GM18517 (cell line): ENCODE measurements at regions not wholly inside any gene's neighbourhood (a gene's known extent, or its start where the extent isn't known, plus 50 kb on each side); places are given as distances from the start of the nearest gene placed in this dataset.
"Not testable (repeated sequence)": the region's sequence is repeated elsewhere in the genome, so short reads cannot be mapped to it uniquely, and the experiment has no call there.

Experiments used
- ATAC-seq: cut with Tn5 transposase; IDR thresholded peaks from one replicate; pipeline ENCODE4 v1.9.1; 2021; ENCODE audit warnings: mild to moderate bottlenecking, moderate library complexity; ENCODE audit not compliant: unreplicated experiment

DNA sequence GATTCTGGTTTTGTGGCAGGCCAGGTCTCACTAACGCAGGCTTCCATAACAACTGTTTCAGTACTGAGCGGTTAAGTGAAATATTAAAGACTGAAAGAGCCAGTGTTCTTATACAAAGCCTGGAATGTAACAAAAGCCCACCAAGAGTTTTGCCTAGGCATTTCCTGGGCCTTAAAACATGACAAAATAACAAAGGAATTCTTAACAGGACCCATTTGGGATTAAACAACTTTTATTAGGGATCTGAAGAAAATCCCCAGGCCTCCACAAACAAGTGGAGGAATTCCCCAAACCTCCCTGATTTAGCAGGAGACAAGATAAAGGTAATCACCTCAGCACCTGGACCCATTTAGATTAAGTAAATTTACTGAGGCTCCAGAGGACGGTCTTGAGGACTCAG, 799.7 kb upstream of the SPRY2 start:
- ATAC-seq, result no peak

DNA sequence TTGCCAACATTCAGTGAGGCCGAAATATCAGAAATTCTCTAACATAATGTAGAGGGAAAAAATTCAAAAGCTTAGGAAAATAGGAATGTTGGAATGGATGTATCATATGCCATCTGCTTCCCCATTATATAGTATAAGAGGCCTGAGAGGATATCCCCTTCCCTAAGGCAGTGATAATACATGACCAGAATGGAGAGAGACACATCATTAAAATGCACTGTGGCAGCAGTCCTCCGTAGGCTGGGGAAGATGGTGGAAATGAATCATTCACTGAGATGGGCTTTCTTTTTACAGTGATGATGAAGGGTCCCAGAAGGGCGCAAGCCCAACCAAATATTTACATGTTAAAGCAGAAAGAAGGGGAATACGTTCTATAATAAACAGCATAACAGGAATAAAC, 799.1 kb upstream of the SPRY2 start:
- ATAC-seq, result no peak

DNA sequence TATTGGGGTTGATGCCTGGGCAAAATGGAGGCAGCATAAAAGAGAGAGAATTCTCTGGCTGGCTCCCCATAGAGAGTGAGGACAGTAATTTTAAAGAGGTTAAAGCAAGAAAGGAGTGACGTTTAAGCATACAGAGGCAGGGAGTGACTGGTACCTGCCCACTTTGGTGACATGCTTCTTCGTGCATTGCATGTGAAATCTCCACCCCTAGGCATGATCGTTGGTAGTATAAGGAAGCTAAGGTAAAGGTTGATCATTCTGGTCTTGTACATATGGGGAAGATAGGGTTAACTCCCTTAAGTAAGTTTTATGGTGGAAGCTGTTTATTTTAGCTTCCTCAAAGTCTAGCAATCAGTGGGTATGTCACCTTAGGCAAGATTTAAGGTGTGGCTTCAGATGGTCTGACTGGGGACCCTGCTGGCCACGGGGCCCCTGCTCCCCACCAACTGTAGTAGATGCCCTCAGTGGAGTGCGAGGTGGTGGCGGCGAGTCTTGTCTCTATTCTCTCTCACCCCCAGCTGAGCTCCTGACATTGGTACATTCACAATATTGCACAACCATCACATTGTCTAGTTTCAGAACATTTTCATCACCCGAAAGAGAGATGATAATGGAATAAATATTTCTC, 797.5 kb upstream of the SPRY2 start:
- no peak for ATAC-seq

DNA sequence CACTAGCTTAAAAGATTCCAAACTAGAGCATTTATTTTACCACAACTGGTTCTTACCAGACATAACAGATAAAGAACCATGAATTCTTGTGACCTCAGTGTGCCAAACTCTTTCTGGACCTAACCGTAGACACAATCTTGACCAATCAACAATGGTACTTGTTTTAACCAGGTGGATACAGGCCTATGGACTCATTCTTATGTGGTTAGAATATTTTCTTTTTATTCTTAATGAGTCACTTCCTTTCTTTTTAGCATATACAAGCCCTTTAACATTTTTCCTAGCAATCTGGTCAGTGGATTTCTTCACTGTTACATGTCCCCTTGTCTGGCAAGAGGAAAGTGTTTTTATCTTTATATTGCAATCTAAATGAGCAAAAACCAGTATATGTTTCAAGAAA, 792.1 kb upstream of the SPRY2 start:
- no peak for ATAC-seq

DNA sequence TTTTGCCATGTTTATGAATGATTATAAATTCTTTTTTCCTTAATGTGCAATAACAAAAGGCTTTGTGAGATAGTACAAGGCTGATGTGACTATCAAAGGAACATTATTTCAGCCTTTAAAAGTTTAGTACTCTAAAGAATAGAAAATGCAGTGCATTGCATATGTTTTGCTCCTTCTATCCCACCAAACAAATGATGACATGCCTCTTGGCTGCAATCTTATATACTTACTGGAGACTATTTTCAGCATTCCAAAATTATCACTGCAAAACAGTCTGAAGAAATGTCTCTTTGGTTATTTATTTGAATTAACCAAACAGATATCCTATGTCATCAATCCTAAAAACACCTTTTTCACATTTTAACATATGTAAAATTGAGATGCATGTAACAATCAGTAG, 776.5 kb upstream of the SPRY2 start:
- ATAC-seq, result no peak

DNA sequence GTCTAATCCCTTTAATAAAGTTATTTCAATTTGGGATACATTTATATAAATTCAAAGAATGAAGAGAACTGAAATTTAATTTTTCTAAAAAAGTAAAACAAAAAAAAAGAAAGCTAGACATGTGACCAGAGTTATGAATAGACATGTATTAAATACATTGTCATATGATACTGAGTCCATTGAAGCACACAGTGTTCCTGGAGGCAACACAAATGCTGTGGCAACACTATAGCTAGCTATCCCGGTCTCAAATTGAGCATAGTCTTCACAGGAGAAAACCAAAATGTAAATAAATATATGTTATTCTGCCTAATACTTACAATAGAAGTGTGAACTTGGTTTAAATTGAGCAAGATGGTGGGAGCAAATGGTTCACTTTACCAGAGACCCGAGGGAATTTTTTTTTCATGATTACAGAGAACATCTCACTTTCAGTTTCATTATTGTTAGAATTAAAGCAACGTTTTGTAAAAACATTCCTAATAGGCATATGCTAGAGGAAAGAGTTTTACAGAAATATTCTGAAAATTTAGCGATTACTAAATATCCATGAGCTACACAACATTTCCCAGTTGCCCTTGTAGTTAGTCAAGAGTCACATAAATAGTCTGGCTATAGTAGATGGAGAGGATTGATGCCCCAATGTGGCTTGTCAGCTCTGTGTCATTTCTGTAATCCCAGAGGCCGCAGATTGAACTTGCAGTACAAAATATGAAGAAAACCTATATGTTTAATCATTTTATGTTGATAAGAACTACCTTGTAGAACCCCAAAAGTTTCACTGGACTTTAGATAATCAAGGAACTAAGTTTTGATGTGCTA, 775.7 kb upstream of the SPRY2 start:
- ATAC-seq, result no peak

DNA sequence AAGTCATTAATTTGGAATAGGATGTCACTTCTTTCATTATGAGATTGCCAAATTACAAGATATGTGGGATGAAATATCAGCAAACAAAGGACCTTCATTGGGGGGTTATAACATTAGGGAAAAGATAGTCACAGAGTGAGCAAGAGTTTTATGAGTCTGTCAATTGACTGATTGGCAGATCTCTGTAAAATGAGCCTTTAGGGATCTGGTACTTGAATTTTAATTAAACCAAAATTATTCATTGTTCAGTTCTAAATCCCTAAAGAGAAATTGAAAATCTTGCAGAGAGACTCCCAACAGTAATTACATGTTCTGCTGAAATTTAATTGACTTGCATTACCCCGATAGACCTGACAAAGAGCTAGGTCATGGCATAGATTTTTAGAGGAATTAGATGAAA, 768.1 kb upstream of the SPRY2 start:
- no peak for ATAC-seq

DNA sequence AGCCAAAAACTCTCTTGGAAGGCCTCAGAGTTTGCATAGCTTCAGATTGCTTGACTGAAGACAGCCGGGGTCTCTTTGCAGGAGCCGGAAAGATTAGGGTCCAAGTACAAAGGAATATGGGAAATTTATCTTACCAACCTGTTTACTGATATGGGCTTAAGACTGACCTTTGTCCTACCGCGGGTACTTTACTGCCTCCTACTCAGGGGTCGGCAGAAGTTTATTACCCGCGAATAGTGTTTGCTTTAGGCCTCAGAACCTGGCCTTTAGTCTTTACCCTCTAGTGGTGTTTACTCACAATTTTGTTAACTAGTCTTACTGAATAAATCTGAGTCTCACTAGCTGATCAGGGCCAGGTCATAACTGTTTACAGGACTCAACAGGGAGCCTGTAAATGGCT, 765.4 kb upstream of the SPRY2 start:
- no peak for ATAC-seq

DNA sequence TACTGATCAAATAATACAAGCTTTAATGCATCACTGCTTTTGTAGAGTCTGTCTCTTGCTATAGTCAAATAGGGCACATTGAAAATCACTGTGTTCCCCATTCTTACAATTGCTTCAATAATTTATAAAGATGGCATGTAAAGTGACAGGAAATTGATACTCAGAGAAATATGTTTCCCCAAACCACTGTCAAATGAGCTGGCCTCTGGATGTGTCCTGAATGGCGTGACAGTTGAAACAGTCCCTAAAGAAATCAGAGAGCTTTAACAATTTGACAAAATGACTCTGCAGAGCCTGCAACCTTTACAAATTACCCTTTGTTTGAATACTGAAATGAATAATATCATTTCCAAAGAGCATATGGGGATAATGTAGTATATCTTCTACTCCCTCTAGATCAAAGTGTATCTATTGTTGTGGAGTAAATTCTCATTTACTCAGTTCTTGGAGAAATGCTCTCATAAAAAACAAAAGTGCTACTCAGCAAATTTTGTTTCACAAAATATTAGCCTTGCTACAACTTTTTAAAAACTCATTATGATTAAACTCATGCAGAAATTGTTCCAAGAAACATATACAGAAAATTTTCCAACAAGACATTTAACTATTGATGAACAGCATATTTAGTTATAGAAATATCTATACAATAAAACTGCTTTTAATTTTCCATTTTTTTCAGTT, 763.2 kb upstream of the SPRY2 start:
- ATAC-seq, result no peak

DNA sequence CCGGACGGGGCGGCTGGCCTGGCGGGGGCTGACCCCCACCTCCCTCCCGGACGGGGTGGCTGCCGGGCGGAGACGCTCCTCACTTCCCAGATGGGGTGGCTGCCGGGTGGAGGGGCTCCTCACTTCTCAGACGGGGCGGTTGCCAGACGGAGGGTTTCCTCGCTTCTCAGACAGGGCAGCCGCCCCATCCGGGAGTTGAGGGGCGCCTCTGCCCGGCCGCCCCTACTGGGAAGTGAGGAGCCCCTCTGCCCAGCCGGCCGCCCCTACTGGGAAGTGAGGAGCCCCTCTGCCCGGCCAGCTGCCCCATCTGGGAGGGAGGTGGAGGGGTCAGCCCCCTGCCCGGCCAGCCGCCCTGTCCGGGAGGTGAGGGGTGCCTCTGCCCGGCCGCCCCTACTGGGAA, 761.1 kb upstream of the SPRY2 start:
- ATAC-seq, result not testable (repeated sequence)

DNA sequence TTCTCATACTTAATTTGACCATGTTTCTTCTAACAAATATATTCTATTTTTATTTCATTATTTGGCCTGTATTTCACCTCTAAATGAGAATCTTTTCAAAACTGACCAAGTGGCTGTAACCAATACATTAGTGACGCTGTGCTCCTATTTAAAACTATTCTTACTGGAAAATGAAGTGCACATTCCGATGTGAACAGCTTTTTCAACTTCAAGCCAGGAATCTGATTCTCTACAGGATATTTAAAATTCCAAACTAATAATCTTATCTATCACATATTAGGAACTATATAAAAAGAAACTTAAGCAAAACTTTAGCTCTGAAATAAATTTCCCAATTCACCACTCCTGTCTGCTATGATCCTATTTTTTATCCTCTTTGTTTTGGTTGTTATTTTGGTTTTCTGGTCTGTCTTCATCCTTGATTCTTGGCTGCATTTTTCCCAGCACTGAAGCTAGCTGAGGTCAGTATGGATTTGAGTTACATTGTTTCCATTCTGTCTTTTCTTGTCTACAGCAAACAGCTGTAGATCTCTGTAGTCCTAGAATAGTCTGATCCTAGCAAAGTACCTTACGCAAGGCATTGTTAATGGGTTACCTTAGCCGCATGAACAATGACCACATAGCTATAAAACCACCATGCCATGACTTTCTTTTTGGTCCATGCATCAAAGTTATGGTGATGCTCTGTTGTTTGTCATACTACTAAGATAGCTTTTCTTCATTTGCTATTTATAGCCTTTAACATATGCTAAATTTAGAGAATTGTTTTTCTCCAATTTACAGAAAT, 748.6 kb upstream of the SPRY2 start:
- ATAC-seq, result no peak

DNA sequence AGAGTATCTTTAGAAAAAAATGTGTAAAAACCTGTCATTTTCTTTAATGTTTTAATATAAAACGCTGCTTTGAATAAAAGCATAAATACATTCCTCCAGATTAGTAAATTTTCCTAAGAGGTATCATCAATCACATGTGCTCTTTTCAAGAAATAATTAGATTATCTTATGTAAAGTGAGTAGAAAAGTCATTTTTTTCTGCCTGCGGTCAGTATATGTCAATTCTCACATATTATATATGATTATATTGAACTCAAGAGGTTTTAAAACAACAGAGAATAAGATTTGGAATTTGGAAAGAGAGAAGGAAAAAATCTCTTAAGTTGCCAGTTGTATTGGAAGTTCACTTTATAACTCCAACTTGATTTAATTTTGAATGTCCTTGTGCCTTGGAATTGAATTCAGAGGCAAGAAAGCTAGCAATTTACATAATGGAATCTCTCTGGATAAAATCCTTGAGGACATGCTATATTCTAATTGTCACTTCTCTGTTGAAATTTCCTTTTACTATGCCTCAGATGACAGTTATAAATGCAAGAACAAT, 740.1 kb upstream of the SPRY2 start:
- ATAC-seq, result no peak

DNA sequence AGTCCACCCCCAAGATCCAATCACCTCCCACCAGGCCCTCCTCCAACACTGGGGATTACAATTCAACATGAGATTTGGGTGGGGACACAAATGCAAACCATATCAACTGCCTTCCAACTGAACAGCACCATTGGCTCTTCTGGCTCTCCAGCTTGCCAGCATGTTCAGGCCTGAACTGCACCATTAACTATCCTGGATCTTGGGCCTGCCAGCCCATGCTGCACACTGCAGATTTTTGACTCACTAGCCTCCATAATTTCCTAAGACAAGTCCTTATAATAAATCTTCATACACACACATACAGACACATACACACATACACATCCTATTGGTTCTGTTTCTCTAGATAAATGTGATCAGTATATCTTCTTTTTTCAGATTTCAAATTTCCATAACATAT, 737.1 kb upstream of the SPRY2 start:
- no peak for ATAC-seq

DNA sequence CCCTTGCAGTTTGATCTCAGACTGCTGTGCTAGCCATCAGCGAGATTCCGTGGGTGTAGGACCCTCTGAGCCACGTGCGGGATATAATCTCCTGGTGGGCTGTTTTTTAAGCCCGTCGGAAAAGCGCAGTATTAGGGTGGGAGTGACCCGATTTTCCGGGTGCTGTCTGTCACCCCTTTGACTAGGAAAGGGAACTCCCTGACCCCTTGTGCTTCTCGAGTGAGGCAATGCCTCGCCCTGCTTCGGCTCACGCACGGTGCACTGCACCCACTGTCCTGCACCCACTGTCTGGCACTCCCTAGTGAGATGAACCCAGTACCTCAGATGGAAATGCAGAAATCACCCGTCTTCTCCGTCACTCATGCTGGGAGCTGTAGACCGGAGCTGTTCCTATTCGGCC, 728.9 kb upstream of the SPRY2 start:
- not testable (repeated sequence) for ATAC-seq

DNA sequence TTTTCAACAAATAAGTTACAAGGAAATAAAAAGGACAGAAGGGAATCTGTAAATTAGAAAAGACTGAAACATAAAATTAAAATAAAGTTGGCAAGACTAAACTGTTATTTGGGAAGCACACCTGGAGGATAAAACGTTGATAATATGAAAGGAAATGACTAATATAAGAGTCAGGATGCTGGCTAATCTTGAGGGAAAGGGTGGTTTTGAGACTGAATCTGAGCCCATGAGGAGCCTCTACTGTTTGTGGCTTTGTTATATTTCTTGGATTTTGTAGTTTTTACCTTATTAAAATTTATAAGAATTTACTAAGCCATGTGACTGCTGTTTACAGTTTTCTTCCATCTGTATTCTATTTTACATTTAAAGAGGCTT, 718.0 kb upstream of the SPRY2 start:
- no peak for ATAC-seq

DNA sequence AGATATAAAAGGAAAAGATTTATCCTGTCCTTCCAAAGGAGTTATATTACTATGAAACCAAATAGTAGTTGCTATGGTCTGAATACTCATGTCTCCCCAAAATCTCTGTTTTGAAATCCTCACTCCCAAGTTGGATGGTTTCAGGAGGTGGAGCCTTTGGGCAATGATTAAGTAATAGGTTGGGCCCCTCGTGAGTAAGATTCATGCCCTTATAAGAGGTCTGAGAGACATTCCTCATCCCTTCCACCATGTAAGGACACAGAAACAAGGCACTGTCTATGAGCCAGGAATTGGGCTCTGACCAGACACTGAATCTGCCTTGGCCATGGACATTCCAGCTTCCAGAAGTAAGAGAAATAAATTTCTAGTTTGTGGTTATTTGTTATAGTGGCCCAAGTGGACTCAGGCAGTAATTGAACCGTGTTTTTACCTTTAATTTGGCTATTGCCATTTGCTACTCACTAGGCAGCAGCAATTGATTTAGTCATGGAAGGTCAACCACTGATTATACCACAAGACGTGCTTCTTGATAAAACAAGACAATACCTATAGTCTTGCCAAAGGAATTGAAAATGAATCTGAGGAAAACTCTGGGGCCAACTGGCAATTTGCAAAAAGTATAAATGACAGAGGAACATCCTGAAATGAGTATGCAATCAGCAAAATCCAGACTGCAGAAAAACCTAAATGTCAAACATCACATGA, 717.4 kb upstream of the SPRY2 start:
- no peak for ATAC-seq

DNA sequence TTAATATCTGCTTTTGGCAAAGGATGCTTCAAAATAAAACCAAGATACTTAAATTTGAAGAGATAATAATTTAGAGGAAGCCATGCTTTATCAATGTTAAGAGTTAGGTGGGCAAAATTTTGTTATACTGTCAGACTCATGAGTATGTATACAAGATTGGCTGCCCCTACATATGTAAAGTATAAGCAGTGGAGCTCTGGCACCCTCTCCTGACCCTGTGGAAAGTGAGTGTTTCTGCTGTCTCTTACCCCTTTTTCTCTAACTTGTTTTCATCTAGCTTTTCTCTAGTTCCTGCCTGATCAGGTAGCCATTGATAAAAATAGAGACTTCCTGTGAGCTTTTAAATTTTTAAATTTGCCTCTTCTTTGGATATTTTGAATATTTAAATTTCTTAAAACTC, 710.9 kb upstream of the SPRY2 start:
- ATAC-seq, result no peak

DNA sequence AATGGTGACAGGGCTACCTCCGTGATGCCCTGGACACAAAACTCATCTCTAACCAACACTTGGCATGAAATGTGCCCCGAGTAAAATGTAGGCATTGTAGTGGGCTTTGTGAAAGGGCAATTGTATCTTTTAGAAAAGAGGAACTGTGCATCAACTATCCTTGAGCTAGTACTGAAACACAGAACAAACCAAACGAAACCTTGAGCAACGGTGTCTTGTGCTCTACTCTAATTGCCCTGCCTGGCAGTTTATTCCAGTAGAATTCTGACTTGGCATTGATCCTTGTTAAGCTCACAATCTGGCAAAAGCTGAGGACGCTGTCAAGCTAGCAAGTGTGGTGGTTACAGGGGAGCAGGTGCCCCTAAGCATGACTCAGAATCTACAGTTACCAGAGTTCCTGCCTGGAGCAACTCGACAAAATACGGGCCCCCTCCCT, 707.1 kb upstream of the SPRY2 start:
- ATAC-seq, result no peak

DNA sequence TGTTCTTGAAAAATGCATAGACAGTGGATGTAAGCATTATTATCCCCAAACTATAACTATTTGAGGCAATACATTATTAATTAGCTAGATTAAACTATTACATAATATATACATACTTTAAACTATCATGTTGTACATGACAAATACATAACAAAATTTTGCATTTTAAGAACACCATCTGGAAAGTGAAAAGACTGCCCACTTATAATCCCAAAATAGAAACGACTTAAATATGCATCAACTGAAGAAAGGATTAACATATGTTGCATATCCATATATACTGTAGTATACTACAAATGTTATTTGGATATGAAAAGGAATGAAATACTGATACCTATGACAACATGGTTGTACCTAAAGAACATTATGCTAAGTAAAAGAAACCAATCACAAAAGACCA, 700.8 kb upstream of the SPRY2 start:
- ATAC-seq, result no peak

DNA sequence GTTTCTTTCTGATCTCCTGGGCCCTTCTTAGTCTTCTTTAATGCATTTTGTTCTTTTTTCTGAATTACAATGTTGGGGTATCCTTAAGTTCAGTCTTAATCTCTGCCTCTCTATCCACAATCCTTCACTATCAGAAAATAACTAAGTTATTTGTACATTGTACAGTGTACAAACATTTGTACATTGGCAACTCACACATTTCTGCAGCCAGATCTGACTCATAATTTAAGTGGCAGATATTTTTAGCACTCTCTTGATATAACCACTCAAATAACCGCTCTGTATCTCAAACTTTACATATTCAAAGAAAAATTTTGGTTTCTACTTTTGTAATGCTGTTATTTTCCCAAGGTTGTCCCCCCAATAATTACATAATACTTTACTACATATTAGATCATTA, 691.1 kb upstream of the SPRY2 start:
- ATAC-seq, result no peak

DNA sequence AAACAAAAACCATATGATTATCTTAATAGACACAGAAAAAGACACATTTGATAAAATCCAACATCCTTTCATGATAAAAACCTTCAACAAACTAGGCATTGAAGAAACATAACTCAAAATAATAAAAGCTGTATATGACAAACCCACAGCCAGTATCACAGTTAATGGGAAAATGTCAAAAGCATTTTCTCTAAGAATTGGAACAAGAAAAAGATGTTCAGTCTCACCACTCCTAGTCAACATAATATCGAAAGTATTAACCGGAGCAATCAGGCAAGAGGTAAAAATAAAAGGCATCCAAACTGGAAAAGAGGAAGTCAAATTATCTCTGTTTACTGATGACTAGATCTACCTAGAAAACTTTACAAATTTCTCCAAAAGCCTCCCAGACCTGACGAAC, 684.2 kb upstream of the SPRY2 start:
- ATAC-seq, result no peak
